Hematopoietic multipotent progenitor cell treated with erythropoietin and hydrocortisone succinate and interleukin-3 and kit ligand, for 6 days (in vitro differentiated cells): ENCODE measurements at regions not wholly inside any gene's neighbourhood (a gene's known extent, or its start where the extent isn't known, plus 50 kb on each side); places are given as distances from the start of the nearest gene placed in this dataset.
A peak's percentile ranks its signal among the peaks of the same experiment; 100 is the strongest.
"Not testable (repeated sequence)": the region's sequence is repeated elsewhere in the genome, so short reads cannot be mapped to it uniquely, and the experiment has no call there.

Experiments
- DNase-seq: peaks from one replicate; pipeline ENCODE4 v3.0.0-alpha.2; 2015

GRCh38 chr4:99763635-99764101 lies 53.0 kb upstream of the DAPP1 start:
- DNase-seq, result no peak

GRCh38 chr4:99762728-99763127 lies 53.9 kb upstream of the DAPP1 start:
- DNase-seq, result no peak

GRCh38 chr4:99759988-99760387 lies 56.6 kb upstream of the DAPP1 start:
- DNase-seq, result no peak

- no peak for DNase-seq
Measured at GRCh38 chr4:99759346-99759984, 57.2 kb upstream of the DAPP1 start.

GRCh38 chr4:99755223-99755944 lies 61.2 kb upstream of the DAPP1 start:
- DNase-seq, result no peak

- DNase-seq, result no peak
Measured at GRCh38 chr4:99754756-99755155, 61.9 kb upstream of the DAPP1 start.

GRCh38 chr4:99753931-99754330 lies 62.7 kb upstream of the DAPP1 start:
- no peak for DNase-seq

- DNase-seq, result no peak
Measured at GRCh38 chr4:99749445-99750391, 66.9 kb upstream of the DAPP1 start.

- DNase-seq, result no peak
Measured at GRCh38 chr4:99746443-99746842, 70.2 kb upstream of the DAPP1 start.

- DNase-seq, result no peak
Measured at GRCh38 chr4:99736846-99737245, 79.2 kb upstream of the C4orf54 start.

GRCh38 chr4:99735822-99736221 lies 78.2 kb upstream of the C4orf54 start:
- no peak for DNase-seq

- DNase-seq, result no peak
Measured at GRCh38 chr4:99734583-99735322, 77.1 kb upstream of the C4orf54 start.

- not testable (repeated sequence) for DNase-seq
Measured at GRCh38 chr4:99733455-99733854, 75.8 kb upstream of the C4orf54 start.

GRCh38 chr4:99729186-99729585 lies 71.6 kb upstream of the C4orf54 start:
- no peak for DNase-seq

- DNase-seq, result no peak
Measured at GRCh38 chr4:99724067-99724466, 66.4 kb upstream of the C4orf54 start.

GRCh38 chr4:99723612-99724011 lies 66.0 kb upstream of the C4orf54 start:
- peak; percentile 95 for DNase-seq

GRCh38 chr4:99722725-99723124 lies 65.1 kb upstream of the C4orf54 start:
- DNase-seq, result no peak

GRCh38 chr4:99722006-99722405 lies 64.4 kb upstream of the C4orf54 start:
- peak; percentile 30 for DNase-seq

- DNase-seq, result peak; percentile 23
Measured at GRCh38 chr4:99720206-99720605, 62.6 kb upstream of the C4orf54 start.

GRCh38 chr4:99716996-99717395 lies 59.4 kb upstream of the C4orf54 start:
- no peak for DNase-seq

GRCh38 chr4:99715286-99715685 lies 57.7 kb upstream of the C4orf54 start:
- peak; percentile 11 for DNase-seq

GRCh38 chr4:99714179-99714578 lies 56.6 kb upstream of the C4orf54 start:
- DNase-seq, result no peak

- no peak for DNase-seq
Measured at GRCh38 chr4:99712530-99712929, 54.9 kb upstream of the C4orf54 start.
